Muscle of leg (tissue), 3 donors: ENCODE measurements at regions not wholly inside any gene's neighbourhood (a gene's known extent, or its start where the extent isn't known, plus 50 kb on each side); places are given as distances from the start of the nearest gene placed in this dataset.

Experiments used
- DNase-seq: peaks from one replicate; pipeline ENCODE4 v3.0.0; 2013
- H3K27ac ChIP-seq: one replicate; pipeline ENCODE4 v1.5.1; 2013; ENCODE audit warnings: mild to moderate bottlenecking, low read length, control low read depth
- H3K27me3 ChIP-seq: one replicate; pipeline ENCODE4 v1.6.1; 2013; ENCODE audit warnings: low read length; ENCODE audit not compliant: control insufficient read depth, insufficient read depth
- H3K36me3 ChIP-seq: one replicate; pipeline ENCODE4 v1.6.1; 2013; ENCODE audit warnings: low read length; ENCODE audit not compliant: control insufficient read depth, insufficient read depth
- H3K4me1 ChIP-seq: one replicate; pipeline ENCODE4 v1.6.1; 2013; ENCODE audit warnings: low read length; ENCODE audit not compliant: control insufficient read depth, insufficient read depth
- H3K4me3 ChIP-seq: one replicate; pipeline ENCODE4 v1.5.1; 2013; ENCODE audit warnings: low read length, control low read depth
- H3K9me3 ChIP-seq: replicated peaks from 2 replicates; pipeline ENCODE4 v1.6.1; 2013; ENCODE audit warnings: low read depth, low read length; ENCODE audit not compliant: control insufficient read depth
- WGBS: methylation state at CpG from one replicate; pipeline ENCODE4 v1.1.5; 2013; ENCODE audit warnings: missing lambda C conversion rate; ENCODE audit not compliant: insufficient coverage; 5-methylcytosine and 5-hydroxymethylcytosine counted together

- H3K4me3 ChIP-seq: no peak overlapping the region
- H3K4me1 ChIP-seq: peaks cover 9% of the 10 kb centered on the region
- no peaks in the 10 kb centered on the region for H3K9me3 ChIP-seq
- peaks cover 4% of the 10 kb centered on the region for H3K27me3 ChIP-seq
- 81% methylated on average over 7 of the region's 8 CpGs for WGBS
- DNase-seq: no peak
- H3K27ac ChIP-seq: no peak overlapping the region
- H3K36me3 ChIP-seq: no peaks in the 10 kb centered on the region
These were observed 54.5 kb downstream of the ADRA2A start for GRCh38 chr10:111131168-111131799.

DNA sequence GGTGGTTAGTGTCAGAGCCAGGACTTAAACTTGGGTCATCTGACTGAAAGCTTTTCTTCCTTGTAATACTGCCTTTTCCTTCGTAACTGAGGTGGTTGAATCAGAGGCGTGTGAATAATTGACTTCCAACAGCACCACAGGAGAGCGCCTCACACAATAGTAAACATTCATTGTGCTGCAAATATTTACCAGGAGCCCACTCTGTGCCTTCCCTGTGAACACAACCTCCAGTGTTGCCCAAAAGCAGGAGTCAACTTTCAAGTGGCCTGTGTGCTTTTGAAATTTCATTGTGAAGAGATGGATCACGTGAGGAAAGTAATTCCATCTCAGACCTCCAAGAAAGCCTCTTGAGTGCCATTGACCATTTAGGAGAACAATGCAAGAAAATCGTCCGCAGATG, 60.2 kb downstream of the ADRA2A start:
- H3K27me3 ChIP-seq: peaks cover 2% of the 10 kb centered on the region
- no CpG with 5 or more reads among the region's 6 CpGs for WGBS
- no peak overlapping the region for H3K4me3 ChIP-seq
- no peak overlapping the region for H3K27ac ChIP-seq
- H3K9me3 ChIP-seq: no peaks in the 10 kb centered on the region
- no peaks in the 10 kb centered on the region for H3K36me3 ChIP-seq
- no peaks in the 10 kb centered on the region for H3K4me1 ChIP-seq
- DNase-seq: no peak

DNA sequence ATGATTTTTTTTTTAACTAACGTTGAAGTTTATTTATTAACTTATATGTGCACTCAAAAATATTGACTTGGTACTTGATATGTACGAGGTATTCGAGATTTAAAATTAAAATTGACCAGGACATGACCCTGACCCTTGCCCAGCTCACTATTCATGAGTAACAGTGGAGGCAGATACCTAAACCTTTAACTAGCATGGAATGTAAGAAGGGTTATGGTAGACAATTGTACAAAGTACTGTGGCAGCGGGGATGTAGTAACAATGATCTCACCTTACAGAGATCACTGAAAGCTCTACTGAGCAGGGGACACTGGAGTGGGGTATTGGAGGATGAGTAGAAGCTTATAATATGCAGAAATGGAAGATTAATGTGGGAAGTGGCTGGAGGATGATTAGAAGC, 60.8 kb downstream of the ADRA2A start:
- H3K27ac ChIP-seq: no peak overlapping the region
- no peaks in the 10 kb centered on the region for H3K9me3 ChIP-seq
- H3K4me3 ChIP-seq: no peak overlapping the region
- no peaks in the 10 kb centered on the region for H3K4me1 ChIP-seq
- 83% methylated on average over 1 of the region's 4 CpGs for WGBS
- no peaks in the 10 kb centered on the region for H3K36me3 ChIP-seq
- H3K27me3 ChIP-seq: peaks cover 4% of the 10 kb centered on the region
- DNase-seq: no peak

- 89% methylated on average over 3 of the region's 7 CpGs for WGBS
- peaks cover 4% of the 10 kb centered on the region for H3K27me3 ChIP-seq
- no peaks in the 10 kb centered on the region for H3K4me1 ChIP-seq
- H3K4me3 ChIP-seq: no peak overlapping the region
- H3K36me3 ChIP-seq: no peaks in the 10 kb centered on the region
- H3K27ac ChIP-seq: no peak overlapping the region
- no peak for DNase-seq
- no peaks in the 10 kb centered on the region for H3K9me3 ChIP-seq
These were observed 61.7 kb downstream of the ADRA2A start for GRCh38 chr10:111138544-111138943.

GRCh38 chr10:111139567-111139966, 62.7 kb downstream of the ADRA2A start:
- Histone ChIP-seq H3K27me3 (peaks cover 4% of the 10 kb centered on the region), H3K9me3 (no peaks in the 10 kb centered on the region), H3K36me3 (no peaks in the 10 kb centered on the region), H3K4me1 (no peaks in the 10 kb centered on the region), H3K27ac (no peak overlapping the region), H3K4me3 (no peak overlapping the region)
- no peak for DNase-seq
- 100% methylated on average over 2 of the region's 14 CpGs for WGBS

DNA sequence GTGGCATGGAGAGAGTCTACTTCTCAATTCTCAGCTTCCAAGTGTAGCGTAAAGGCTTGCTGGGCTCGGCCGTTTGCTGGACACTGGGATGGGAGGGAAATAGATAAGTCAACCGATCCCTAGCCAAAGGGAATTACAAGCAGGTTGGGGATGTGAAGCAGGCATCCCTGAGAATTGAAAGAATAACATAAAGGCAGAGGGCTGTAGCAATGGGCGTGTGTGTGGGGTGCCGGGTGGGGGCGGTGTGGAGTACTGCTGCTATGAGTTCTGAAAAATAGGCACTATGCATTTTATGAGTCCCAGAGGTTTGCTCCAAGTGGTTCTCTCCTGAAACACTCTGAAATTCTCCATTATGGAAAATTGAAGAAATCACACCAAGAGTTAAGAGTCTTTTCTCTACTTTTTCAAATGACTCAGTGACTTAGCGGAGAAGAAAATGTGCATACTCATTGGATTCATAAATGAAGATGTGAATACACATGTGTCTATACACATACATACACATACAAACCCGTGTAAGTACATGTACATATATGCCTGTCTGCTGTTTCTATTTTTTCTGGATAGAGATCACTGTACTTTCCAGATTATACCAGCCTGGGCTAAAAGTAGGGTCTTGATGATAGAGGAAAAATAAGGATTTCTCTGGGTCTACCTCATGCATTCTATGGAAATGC, 65.4 kb downstream of the ADRA2A start:
- no peak overlapping the region for H3K4me3 ChIP-seq
- peaks cover 4% of the 10 kb centered on the region for H3K27me3 ChIP-seq
- no peak overlapping the region for H3K27ac ChIP-seq
- H3K36me3 ChIP-seq: no peaks in the 10 kb centered on the region
- H3K9me3 ChIP-seq: no peaks in the 10 kb centered on the region
- H3K4me1 ChIP-seq: peaks cover 4% of the 10 kb centered on the region
- DNase-seq: no peak
- WGBS: 78% methylated on average over 5 of the region's 9 CpGs

- DNase-seq: peak; percentile 9
- Histone ChIP-seq H3K27ac (no peak overlapping the region), H3K36me3 (no peaks in the 10 kb centered on the region), H3K27me3 (peaks cover 4% of the 10 kb centered on the region), H3K9me3 (no peaks in the 10 kb centered on the region), H3K4me3 (no peak overlapping the region), H3K4me1 (peaks cover 13% of the 10 kb centered on the region)
- WGBS: no CpG with 5 or more reads among the region's 2 CpGs
These were observed 69.3 kb downstream of the ADRA2A start for GRCh38 chr10:111146025-111146640.

DNA sequence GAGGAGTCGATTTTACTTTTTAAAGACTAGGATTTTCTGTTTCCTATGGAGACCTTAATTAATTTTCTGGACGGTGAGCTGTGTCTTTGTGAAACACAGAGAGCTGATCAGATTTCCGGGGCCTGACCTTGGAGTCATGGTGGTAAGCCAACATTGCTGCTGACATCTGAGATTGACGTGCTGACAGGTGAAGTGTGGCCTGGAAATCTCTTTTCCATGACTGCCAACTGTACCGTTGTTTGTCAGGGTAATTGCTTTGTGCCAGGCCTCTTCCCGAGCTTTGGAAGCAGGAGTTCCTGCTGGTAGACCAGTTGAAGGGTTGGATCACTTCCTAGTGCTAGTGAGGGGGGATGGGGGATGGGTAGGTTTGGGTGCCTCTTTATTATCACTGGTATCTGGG, 71.2 kb downstream of the ADRA2A start:
- DNase-seq: peak; percentile 39
- H3K27ac ChIP-seq: no peak overlapping the region
- no peak overlapping the region for H3K4me3 ChIP-seq
- H3K9me3 ChIP-seq: no peaks in the 10 kb centered on the region
- WGBS: 34% methylated on average over 6 of the region's 6 CpGs
- peaks cover 13% of the 10 kb centered on the region for H3K4me1 ChIP-seq
- no peaks in the 10 kb centered on the region for H3K27me3 ChIP-seq
- H3K36me3 ChIP-seq: no peaks in the 10 kb centered on the region

- no peaks in the 10 kb centered on the region for H3K9me3 ChIP-seq
- WGBS: 100% methylated on average over 4 of the region's 7 CpGs
- no peaks in the 10 kb centered on the region for H3K27me3 ChIP-seq
- peaks cover 13% of the 10 kb centered on the region for H3K4me1 ChIP-seq
- DNase-seq: no peak
- H3K4me3 ChIP-seq: no peak overlapping the region
- H3K36me3 ChIP-seq: no peaks in the 10 kb centered on the region
- H3K27ac ChIP-seq: no peak overlapping the region
These were observed 71.6 kb downstream of the ADRA2A start for GRCh38 chr10:111148440-111148839.

DNA sequence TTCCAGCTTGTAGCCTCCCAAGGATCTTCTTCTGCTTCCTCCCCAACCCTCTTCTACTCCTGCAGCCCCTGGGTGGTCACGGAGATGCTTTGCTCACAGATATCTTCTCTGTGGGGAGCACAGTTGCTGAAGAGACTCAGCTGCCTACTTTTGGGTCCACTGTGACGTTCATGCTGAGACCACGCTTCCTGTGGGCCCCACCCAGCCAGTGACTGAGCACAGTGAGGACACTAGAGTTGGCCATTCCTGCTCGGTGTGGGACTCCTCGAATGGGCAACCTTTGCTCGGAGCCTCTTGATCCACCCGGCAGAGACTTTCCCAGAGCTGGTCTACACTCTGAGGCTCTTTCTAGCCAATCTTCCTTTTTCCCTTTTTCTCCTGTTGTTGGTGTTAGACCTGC, 73.9 kb downstream of the ADRA2A start:
- no peak overlapping the region for H3K4me3 ChIP-seq
- peaks cover 13% of the 10 kb centered on the region for H3K4me1 ChIP-seq
- H3K36me3 ChIP-seq: no peaks in the 10 kb centered on the region
- no peak for DNase-seq
- no peaks in the 10 kb centered on the region for H3K9me3 ChIP-seq
- 85% methylated on average over 7 of the region's 7 CpGs for WGBS
- H3K27ac ChIP-seq: no peak overlapping the region
- peaks cover 1% of the 10 kb centered on the region for H3K27me3 ChIP-seq
